IPS-20b (cell line): ENCODE measurements at regions not wholly inside any gene's neighbourhood (a gene's known extent, or its start where the extent isn't known, plus 50 kb on each side); places are given as distances from the start of the nearest gene placed in this dataset.
"Not testable (repeated sequence)": the region's sequence is repeated elsewhere in the genome, so short reads cannot be mapped to it uniquely, and the experiment has no call there.

Experiments used
- H3K27ac ChIP-seq: one replicate; pipeline ENCODE4 v1.5.1; 2013; ENCODE audit warnings: low read length
- H3K27me3 ChIP-seq: 2 replicates; pipeline ENCODE4 v1.6.1; 2013; ENCODE audit warnings: mild to moderate bottlenecking, low read length, inconsistent platforms; ENCODE audit not compliant: insufficient read depth
- H3K36me3 ChIP-seq: 2 replicates; pipeline ENCODE4 v1.6.1; 2013; ENCODE audit warnings: low read depth, mild to moderate bottlenecking, inconsistent platforms, low read length, moderate library complexity; ENCODE audit not compliant: insufficient read depth
- H3K4me1 ChIP-seq: 2 replicates; pipeline ENCODE4 v1.6.1; 2013; ENCODE audit warnings: mild to moderate bottlenecking, control low read depth, inconsistent platforms, low read length, moderate library complexity; ENCODE audit not compliant: insufficient read depth
- H3K4me3 ChIP-seq: 2 replicates; pipeline ENCODE4 v1.5.1; 2013; ENCODE audit warnings: mild to moderate bottlenecking, low read length, inconsistent platforms
- H3K9ac ChIP-seq: 2 replicates; pipeline ENCODE4 v1.6.1; 2013; ENCODE audit warnings: low read depth, mild to moderate bottlenecking, inconsistent platforms, low read length, moderate library complexity
- H3K9me3 ChIP-seq: 2 replicates; pipeline ENCODE4 v1.6.1; 2013; ENCODE audit warnings: mild to moderate bottlenecking, low read depth, low read length, inconsistent platforms; ENCODE audit not compliant: insufficient read depth

GRCh38 chr13:55816976-55817601 lies 1323.6 kb upstream of the PRR20A start:
- no peaks in the 10 kb centered on the region for H3K4me1 ChIP-seq
- H3K9ac ChIP-seq: no peak overlapping the region
- H3K36me3 ChIP-seq: no peaks in the 10 kb centered on the region
- H3K27me3 ChIP-seq: no peaks in the 10 kb centered on the region
- H3K27ac ChIP-seq: no peak overlapping the region
- peaks cover 15% of the 10 kb centered on the region for H3K9me3 ChIP-seq
- H3K4me3 ChIP-seq: no peak overlapping the region

- no peaks in the 10 kb centered on the region for H3K27me3 ChIP-seq
- no peak overlapping the region for H3K4me3 ChIP-seq
- no peaks in the 10 kb centered on the region for H3K9me3 ChIP-seq
- no peaks in the 10 kb centered on the region for H3K4me1 ChIP-seq
- no peak overlapping the region for H3K9ac ChIP-seq
- no peak overlapping the region for H3K27ac ChIP-seq
- no peaks in the 10 kb centered on the region for H3K36me3 ChIP-seq
Observed at GRCh38 chr13:55820817-55821216, 1319.9 kb upstream of the PRR20A start.

- H3K9me3 ChIP-seq: peaks cover 42% of the 10 kb centered on the region
- H3K27ac ChIP-seq: no peak overlapping the region
- no peak overlapping the region for H3K9ac ChIP-seq
- H3K4me3 ChIP-seq: no peak overlapping the region
- H3K36me3 ChIP-seq: no peaks in the 10 kb centered on the region
- H3K4me1 ChIP-seq: no peaks in the 10 kb centered on the region
- no peaks in the 10 kb centered on the region for H3K27me3 ChIP-seq
Observed at GRCh38 chr13:55869648-55870047, 1271.1 kb upstream of the PRR20A start.

- no peaks in the 10 kb centered on the region for H3K9me3 ChIP-seq
- no peaks in the 10 kb centered on the region for H3K36me3 ChIP-seq
- no peaks in the 10 kb centered on the region for H3K27me3 ChIP-seq
- H3K4me3 ChIP-seq: no peak overlapping the region
- H3K4me1 ChIP-seq: no peaks in the 10 kb centered on the region
- H3K27ac ChIP-seq: no peak overlapping the region
- H3K9ac ChIP-seq: no peak overlapping the region
Observed at GRCh38 chr13:55887561-55887960, 1253.2 kb upstream of the PRR20A start.

GRCh38 chr13:55893540-55893939 lies 1247.2 kb upstream of the PRR20A start:
- H3K9me3 ChIP-seq: no peaks in the 10 kb centered on the region
- no peak overlapping the region for H3K9ac ChIP-seq
- H3K27ac ChIP-seq: no peak overlapping the region
- H3K36me3 ChIP-seq: no peaks in the 10 kb centered on the region
- no peak overlapping the region for H3K4me3 ChIP-seq
- no peaks in the 10 kb centered on the region for H3K27me3 ChIP-seq
- H3K4me1 ChIP-seq: no peaks in the 10 kb centered on the region

- Histone ChIP-seq H3K27ac (no peak overlapping the region), H3K36me3 (no peaks in the 10 kb centered on the region), H3K27me3 (no peaks in the 10 kb centered on the region), H3K9ac (no peak overlapping the region), H3K4me3 (no peak overlapping the region), H3K4me1 (peaks cover 12% of the 10 kb centered on the region; the same call in 1 of the 2 replicates), H3K9me3 (no peaks in the 10 kb centered on the region)
Observed at GRCh38 chr13:55937180-55937579, 1203.5 kb upstream of the PRR20A start.

- Histone ChIP-seq H3K4me3 (no peak overlapping the region), H3K9ac (no peak overlapping the region), H3K27ac (no peak overlapping the region), H3K36me3 (no peaks in the 10 kb centered on the region), H3K27me3 (no peaks in the 10 kb centered on the region), H3K9me3 (no peaks in the 10 kb centered on the region), H3K4me1 (no peaks in the 10 kb centered on the region)
Observed at GRCh38 chr13:55948175-55948574, 1192.5 kb upstream of the PRR20A start.

- Histone ChIP-seq H3K27ac (no peak overlapping the region), H3K36me3 (no peaks in the 10 kb centered on the region), H3K4me1 (no peaks in the 10 kb centered on the region), H3K9ac (no peak overlapping the region), H3K9me3 (0 out of 2 replicates have a peak, but pooled peaks cover 4% of the 10 kb centered on the region), H3K27me3 (no peaks in the 10 kb centered on the region), H3K4me3 (no peak overlapping the region)
Observed at GRCh38 chr13:55963934-55964333, 1176.8 kb upstream of the PRR20A start.

- H3K27me3 ChIP-seq: no peaks in the 10 kb centered on the region
- H3K9me3 ChIP-seq: 0 out of 2 replicates have a peak, but pooled peaks cover 4% of the 10 kb centered on the region
- no peak overlapping the region for H3K4me3 ChIP-seq
- H3K9ac ChIP-seq: no peak overlapping the region
- no peaks in the 10 kb centered on the region for H3K4me1 ChIP-seq
- no peaks in the 10 kb centered on the region for H3K36me3 ChIP-seq
- no peak overlapping the region for H3K27ac ChIP-seq
Observed at GRCh38 chr13:55967055-55967454, 1173.7 kb upstream of the PRR20A start.

- no peak overlapping the region for H3K27ac ChIP-seq
- no peaks in the 10 kb centered on the region for H3K36me3 ChIP-seq
- H3K9me3 ChIP-seq: peaks cover 15% of the 10 kb centered on the region; the same call in 1 of the 2 replicates
- no peak overlapping the region for H3K9ac ChIP-seq
- H3K4me1 ChIP-seq: no peaks in the 10 kb centered on the region
- no peak overlapping the region for H3K4me3 ChIP-seq
- H3K27me3 ChIP-seq: no peaks in the 10 kb centered on the region
Observed at GRCh38 chr13:55977436-55977835, 1163.3 kb upstream of the PRR20A start.

- Histone ChIP-seq H3K9ac (no peak overlapping the region), H3K27me3 (no peaks in the 10 kb centered on the region), H3K36me3 (no peaks in the 10 kb centered on the region), H3K4me1 (no peaks in the 10 kb centered on the region), H3K9me3 (peaks cover 12% of the 10 kb centered on the region; the same call in 1 of the 2 replicates), H3K4me3 (no peak overlapping the region), H3K27ac (no peak overlapping the region)
Observed at GRCh38 chr13:55981381-55981780, 1159.3 kb upstream of the PRR20A start.

- H3K9me3 ChIP-seq, H3K36me3 ChIP-seq, H3K4me3 ChIP-seq, H3K4me1 ChIP-seq, H3K27me3 ChIP-seq, H3K9ac ChIP-seq, H3K27ac ChIP-seq: not testable (repeated sequence)
Observed at GRCh38 chr13:55984026-55984425, 1156.7 kb upstream of the PRR20A start.
